Breast epithelium (tissue), 3 donors: ENCODE measurements at regions not wholly inside any gene's neighbourhood (a gene's known extent, or its start where the extent isn't known, plus 50 kb on each side); places are given as distances from the start of the nearest gene placed in this dataset.

ENCODE experiments used
- CTCF ChIP-seq, 3 donors: fragments of 450-650 bp; IDR thresholded peaks; one replicate each; pipeline ENCODE4 v1.5.1; 2016 to 2017; ENCODE audit warnings: antibody characterized with exemption in 3 of 3, mild to moderate bottlenecking in 3 of 3, moderate library complexity in 3 of 3
- POLR2A ChIP-seq: fragments of 450-650 bp; IDR thresholded peaks from one replicate; pipeline ENCODE4 v1.6.1; 2016; ENCODE audit warnings: antibody characterized with exemption, mild to moderate bottlenecking, moderate library complexity
- POLR2AphosphoS5 ChIP-seq, 3 donors: sonication (generic); formaldehyde crosslinking; IDR thresholded peaks; one replicate each; pipeline ENCODE4 v1.6.1; 2017; ENCODE audit warnings: antibody characterized with exemption in 3 of 3

GRCh38 chr6:140025171-140025570 is 650.7 kb upstream of the CITED2 start:
- TF ChIP-seq POLR2AphosphoS5 (IDR thresholded peaks at IDR 0.05) (no peak), CTCF (IDR thresholded peaks at IDR 0.05) (no peak), POLR2A (no peak)
